Dendritic cell treated with granulocyte-macrophage colony-stimulating factor and Interleukin-4, amounts not matched to agents 40 ng/mL and 50 ng/mL, for 4 days (primary cell): ENCODE measurements at regions not wholly inside any gene's neighbourhood (a gene's known extent, or its start where the extent isn't known, plus 50 kb on each side); places are given as distances from the start of the nearest gene placed in this dataset.

Source experiments
- H3K27ac Mint-ChIP-seq: one replicate; pipeline ENCODE4 v1.8.0; 2022; ENCODE audit warnings: mild to moderate bottlenecking, mixed read lengths
- H3K27me3 Mint-ChIP-seq: one replicate; pipeline ENCODE4 v1.8.0; 2022; ENCODE audit warnings: mild to moderate bottlenecking, mixed read lengths
- H3K36me3 Mint-ChIP-seq: one replicate; pipeline ENCODE4 v1.8.0; 2022; ENCODE audit warnings: low read depth, mixed read lengths
- H3K4me1 Mint-ChIP-seq: one replicate; pipeline ENCODE4 v1.8.0; 2022; ENCODE audit warnings: low read depth, mixed read lengths
- H3K4me3 Mint-ChIP-seq: one replicate; pipeline ENCODE4 v1.8.0; 2022; ENCODE audit warnings: mild to moderate bottlenecking, moderate library complexity, mixed read lengths
- H3K9me3 Mint-ChIP-seq: one replicate; pipeline ENCODE4 v1.8.0; 2022; ENCODE audit warnings: mixed read lengths
- intact Hi-C: fragments of 100-400 bp; cut with micrococcal nuclease; formaldehyde crosslinking; loops from one replicate; pipeline ENCODE4 v1.15.0; 2022

DNA sequence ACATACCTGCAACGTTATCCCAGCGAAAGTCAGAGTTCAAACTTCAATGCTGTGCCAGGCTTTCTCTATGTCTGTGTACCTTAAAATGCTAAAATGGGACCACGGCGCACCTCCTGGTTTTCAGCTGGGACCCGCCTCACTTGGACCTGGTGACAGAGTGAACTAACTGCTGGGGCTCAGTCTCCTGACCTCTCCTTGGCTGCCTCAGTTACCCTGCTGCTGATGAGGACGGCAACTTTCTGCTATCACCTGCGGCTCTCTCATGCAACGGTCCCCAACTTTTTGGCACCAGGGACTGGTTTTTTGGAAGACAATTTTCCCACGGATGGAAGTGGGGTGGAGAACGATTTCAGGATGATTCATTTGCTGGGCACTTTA, 402.8 kb downstream of the BRD1 start:
- Mint-ChIP-seq H3K27ac (no peak overlapping the region), H3K27me3 (peaks cover 28% of the 10 kb centered on the region), H3K4me3 (no peak overlapping the region), H3K4me1 (no peaks in the 10 kb centered on the region), H3K9me3 (no peaks in the 10 kb centered on the region), H3K36me3 (no peaks in the 10 kb centered on the region)
- intact Hi-C loops = no loop called here

DNA sequence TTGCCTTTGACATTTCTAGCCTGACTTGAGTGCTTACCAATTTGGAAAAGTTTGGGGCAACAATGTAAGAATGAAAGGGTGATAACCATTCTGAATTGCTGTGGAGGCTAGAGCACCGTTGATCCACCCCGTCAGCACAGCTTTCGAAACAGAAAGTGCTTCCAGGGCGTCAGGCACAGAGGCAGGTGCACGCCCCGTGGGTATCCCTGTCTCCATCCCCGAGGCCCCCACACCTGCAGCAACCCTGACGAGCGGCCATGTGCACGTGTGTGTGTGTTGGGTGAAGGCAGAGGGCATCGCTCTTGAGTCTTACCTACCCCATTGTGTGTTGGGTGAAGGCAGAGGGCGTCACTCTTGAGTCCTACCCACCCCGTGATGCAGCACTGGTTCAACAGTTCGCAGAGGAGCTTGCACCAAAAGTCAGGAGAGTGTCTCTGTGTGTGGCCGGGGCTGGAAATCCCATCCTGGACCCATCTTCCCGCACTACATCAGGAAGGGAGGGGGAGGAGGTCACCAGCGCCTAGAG, 404.5 kb downstream of the BRD1 start:
- H3K4me1 Mint-ChIP-seq = no peaks in the 10 kb centered on the region
- H3K9me3 Mint-ChIP-seq = no peaks in the 10 kb centered on the region
- H3K27ac Mint-ChIP-seq = no peak overlapping the region
- H3K36me3 Mint-ChIP-seq = no peaks in the 10 kb centered on the region
- intact Hi-C loops = no loop called here
- peaks cover 19% of the 10 kb centered on the region for H3K27me3 Mint-ChIP-seq
- H3K4me3 Mint-ChIP-seq = no peak overlapping the region

DNA sequence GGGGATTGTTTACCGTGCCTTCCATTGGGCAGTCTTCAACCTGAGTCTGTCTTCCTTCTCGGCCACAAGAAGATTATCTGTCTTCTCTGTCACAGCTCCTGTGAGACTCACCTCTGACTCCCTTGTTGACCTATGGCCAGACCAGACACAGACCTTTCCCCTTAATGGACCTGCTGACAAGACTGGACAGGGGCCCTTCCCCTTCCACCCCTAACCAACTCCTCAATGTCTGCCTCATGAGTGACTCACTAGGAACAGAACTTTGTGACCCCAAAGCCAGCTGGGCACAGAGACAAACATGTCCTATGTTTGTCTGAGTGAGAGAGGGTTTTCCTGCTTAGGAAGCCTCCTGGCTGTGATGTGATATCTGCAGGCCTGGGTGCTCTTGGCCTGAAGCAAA, 405.0 kb downstream of the BRD1 start:
- Mint-ChIP-seq H3K4me3 (no peak overlapping the region), H3K4me1 (no peaks in the 10 kb centered on the region)

DNA sequence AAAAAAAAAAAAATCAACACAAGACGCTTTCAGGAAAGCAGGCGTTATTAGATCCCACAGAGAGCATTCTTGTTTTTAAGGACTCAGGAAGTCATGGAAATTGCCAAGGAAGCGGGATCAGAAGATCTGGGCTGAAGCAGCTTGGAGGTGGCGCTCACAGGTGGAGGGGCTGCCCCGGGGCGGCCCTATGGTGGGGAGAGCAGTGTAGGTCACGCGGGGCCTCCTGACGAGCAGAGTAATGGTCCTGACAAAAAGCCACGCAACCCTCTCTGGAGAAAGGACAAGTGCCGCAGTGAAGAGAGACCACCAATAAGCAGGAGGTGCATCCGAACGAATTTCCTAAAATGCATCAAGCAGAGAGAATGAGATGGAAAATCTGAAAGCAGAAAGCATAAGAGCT, 407.0 kb downstream of the BRD1 start:
- H3K4me3 Mint-ChIP-seq = no peak overlapping the region
- no peaks in the 10 kb centered on the region for H3K9me3 Mint-ChIP-seq
- H3K4me1 Mint-ChIP-seq = no peaks in the 10 kb centered on the region
- intact Hi-C loops = no loop called here
- no peak overlapping the region for H3K27ac Mint-ChIP-seq
- H3K27me3 Mint-ChIP-seq = peaks cover 14% of the 10 kb centered on the region
- H3K36me3 Mint-ChIP-seq = no peaks in the 10 kb centered on the region

More for the DNA sequence above, 405.0 kb downstream of the BRD1 start:
- Mint-ChIP-seq H3K27ac (no peak overlapping the region), H3K27me3 (peaks cover 15% of the 10 kb centered on the region), H3K36me3 (no peaks in the 10 kb centered on the region), H3K9me3 (no peaks in the 10 kb centered on the region)
- intact Hi-C loops = no loop called here

DNA sequence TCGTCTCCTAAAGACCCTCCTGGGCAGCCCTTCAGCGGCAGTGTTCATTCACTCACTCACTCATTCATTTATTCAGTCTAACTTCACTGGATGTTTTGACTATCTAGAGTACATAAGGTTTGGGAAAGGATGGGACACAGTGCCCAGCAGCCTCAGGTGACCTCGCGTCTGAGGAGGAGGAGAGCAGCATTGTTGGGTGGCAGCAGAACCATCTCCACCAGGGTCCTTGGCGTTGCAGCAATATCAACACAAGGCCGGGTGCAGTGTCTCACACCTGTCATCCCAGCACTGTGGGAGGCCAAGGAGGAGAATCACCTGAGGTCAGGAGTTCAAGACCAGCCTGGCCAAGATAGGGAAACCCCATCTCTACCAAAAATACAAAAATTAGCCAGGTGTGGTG, 408.0 kb downstream of the BRD1 start:
- no peaks in the 10 kb centered on the region for H3K4me1 Mint-ChIP-seq
- H3K4me3 Mint-ChIP-seq = no peak overlapping the region
- no peaks in the 10 kb centered on the region for H3K9me3 Mint-ChIP-seq
- no peak overlapping the region for H3K27ac Mint-ChIP-seq
- intact Hi-C loops = no loop called here
- peaks cover 13% of the 10 kb centered on the region for H3K27me3 Mint-ChIP-seq
- no peaks in the 10 kb centered on the region for H3K36me3 Mint-ChIP-seq

DNA sequence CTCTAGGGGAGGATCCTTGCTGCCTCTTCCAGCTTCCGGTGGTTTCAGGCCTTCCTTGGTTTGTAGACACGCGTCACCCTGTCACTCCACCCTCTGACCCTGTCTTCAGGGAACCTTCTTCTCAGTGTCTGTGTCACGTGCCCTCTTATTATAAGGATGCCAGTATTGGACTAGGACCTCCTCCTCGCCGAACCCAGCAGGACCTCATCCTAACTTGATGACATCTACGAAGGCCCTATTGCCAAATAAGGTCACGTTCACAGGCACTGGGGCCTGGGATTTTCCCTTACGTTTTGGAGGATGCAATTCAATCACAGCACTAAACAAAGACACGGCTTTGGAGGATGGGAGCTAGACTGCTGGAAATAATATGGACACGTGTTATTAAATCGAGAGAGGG, 408.7 kb downstream of the BRD1 start:
- H3K36me3 Mint-ChIP-seq = no peaks in the 10 kb centered on the region
- no peak overlapping the region for H3K4me3 Mint-ChIP-seq
- no peaks in the 10 kb centered on the region for H3K4me1 Mint-ChIP-seq
- peaks cover 9% of the 10 kb centered on the region for H3K27me3 Mint-ChIP-seq
- H3K27ac Mint-ChIP-seq = no peak overlapping the region
- H3K9me3 Mint-ChIP-seq = no peaks in the 10 kb centered on the region
- intact Hi-C loops = no loop called here

DNA sequence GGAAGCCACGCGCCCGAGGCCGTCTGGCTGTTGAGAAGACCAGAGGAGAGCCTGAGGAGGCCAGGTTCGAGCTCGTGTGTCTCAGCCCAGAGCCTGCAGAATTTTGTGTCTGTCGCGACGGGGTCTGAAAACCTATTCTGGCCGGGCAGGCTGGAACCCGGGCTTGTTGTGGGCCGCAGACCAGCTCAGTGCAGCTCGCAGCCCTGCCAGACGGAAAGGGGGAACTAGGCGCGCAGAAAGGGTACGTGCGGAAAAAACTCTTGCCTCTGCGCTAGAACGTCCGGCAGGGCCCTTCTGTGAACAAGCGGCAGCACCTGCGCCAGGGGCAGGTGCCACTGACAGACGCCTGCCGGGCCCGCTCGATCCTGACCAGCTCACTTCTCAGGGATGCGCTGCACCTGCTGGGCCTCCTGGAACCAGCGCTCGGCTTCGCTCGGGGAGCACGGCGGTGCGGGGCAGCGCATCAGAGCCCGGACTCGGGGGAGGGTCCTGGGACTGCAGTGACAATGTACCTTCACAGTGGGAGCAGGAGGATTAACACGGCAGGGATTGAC, 409.3 kb downstream of the BRD1 start:
- Mint-ChIP-seq H3K4me3 (no peak overlapping the region), H3K36me3 (no peaks in the 10 kb centered on the region), H3K27ac (no peak overlapping the region), H3K27me3 (peaks cover 9% of the 10 kb centered on the region), H3K4me1 (no peaks in the 10 kb centered on the region), H3K9me3 (no peaks in the 10 kb centered on the region)
- intact Hi-C loops = no loop called here

DNA sequence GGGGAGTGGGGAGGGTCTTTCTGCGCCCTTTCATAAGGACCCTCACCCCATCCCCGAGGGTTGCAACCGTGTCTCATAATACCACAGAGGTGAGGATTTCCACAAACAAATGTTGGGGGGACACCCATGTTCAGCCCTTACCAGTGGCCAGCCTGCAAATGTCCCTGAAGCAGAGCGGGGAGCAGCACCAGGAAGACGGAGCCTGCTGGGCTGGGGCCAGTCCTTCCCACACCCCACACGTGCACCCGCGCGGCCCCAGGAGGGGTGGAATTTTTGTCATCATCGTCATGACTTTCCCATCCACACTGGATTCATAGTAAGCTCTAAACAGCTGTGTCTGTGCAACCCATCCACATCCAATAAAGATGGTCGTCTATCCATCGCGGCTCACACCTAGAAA, 409.8 kb downstream of the BRD1 start:
- Mint-ChIP-seq H3K4me1 (no peaks in the 10 kb centered on the region), H3K4me3 (no peak overlapping the region), H3K27ac (no peak overlapping the region), H3K36me3 (no peaks in the 10 kb centered on the region), H3K9me3 (no peaks in the 10 kb centered on the region), H3K27me3 (peaks cover 8% of the 10 kb centered on the region)
- intact Hi-C loops = no loop called here

DNA sequence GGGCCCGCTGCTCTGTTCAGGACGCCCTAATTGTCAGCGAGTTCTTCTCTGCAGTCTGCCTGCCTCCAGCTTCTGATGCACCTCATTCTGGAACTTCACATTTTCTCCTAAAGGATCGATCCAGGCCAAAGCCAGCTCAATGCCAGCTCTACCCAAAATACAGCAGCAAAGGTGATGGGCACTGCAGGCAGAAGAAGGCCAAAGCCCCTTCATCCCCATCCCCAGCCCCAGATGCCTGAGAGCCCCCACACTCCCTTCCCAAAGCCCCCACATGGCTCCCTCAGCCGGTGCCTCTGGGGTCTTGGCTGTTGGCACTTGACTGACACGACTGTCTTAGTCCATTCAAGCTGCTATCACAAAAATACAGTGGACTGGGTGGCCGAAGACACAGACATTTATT, 410.3 kb downstream of the BRD1 start:
- H3K27ac Mint-ChIP-seq = no peak overlapping the region

DNA sequence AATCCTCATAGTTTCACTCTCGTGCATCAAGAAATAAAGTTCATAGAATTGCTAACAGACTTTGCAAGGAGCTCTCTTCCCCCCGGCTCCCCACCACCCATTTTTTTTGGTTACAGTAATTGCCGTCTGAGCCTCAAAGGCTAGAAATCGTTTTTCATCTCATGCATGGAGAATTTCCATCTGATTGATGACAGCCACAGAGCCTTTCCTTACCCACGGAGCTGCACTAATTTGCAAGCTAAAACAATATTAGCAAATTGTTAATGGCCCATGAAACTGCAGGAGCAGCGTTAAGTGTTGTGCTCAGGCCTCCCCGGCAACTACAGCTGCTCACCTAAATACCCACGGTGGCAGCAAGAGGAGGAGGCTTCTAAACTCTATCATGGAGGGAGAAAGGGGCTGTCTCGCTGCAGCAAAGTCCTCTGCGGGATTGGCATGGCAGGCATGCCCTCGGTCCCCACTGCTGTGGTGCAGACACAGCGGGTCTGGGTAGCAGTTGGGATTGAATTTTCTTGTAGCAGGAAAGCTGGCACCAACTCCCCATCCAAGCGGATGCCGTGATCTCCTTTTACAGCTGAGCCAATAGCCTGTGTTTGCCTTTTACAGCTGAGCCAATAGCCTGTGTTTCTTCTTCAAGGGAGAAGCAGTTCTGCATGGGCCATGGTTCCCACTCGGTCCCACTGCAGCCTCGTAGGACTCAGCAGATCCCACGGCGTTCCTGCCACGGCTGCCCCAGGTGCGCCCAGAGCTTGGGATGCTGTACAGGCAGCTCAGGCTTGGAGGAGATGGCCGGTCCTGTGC, 412.3 kb downstream of the BRD1 start:
- H3K4me3 Mint-ChIP-seq = no peak overlapping the region
- H3K36me3 Mint-ChIP-seq = no peaks in the 10 kb centered on the region

More for the DNA sequence above, 410.3 kb downstream of the BRD1 start:
- Mint-ChIP-seq H3K36me3 (no peaks in the 10 kb centered on the region), H3K4me3 (no peak overlapping the region), H3K27me3 (peaks cover 6% of the 10 kb centered on the region), H3K9me3 (no peaks in the 10 kb centered on the region), H3K4me1 (no peaks in the 10 kb centered on the region)
- intact Hi-C loops = no loop called here

DNA sequence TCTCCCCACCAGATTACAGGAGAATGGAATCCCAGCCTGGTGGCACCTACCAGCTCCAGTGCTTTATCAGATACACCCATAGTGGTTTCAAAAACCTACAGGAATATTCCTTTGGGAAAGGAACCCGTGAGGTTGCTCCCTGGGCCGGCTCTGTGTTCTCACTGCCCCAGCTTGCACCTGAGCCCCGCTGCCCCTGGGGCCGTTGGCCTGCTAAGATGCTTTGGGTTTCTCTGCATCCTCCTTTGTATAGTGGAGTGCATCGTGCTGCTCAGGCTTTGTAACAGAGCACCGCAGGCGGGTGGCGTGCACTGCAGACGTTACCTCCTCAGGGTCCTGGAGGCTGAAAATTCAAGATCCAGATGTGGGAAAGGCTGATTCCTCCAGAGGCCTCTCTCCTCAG, 414.1 kb downstream of the BRD1 start:
- Mint-ChIP-seq H3K27me3 (peaks cover 3% of the 10 kb centered on the region), H3K4me1 (no peaks in the 10 kb centered on the region), H3K36me3 (no peaks in the 10 kb centered on the region), H3K27ac (no peak overlapping the region), H3K4me3 (no peak overlapping the region), H3K9me3 (no peaks in the 10 kb centered on the region)
- intact Hi-C loops = no loop called here

More for the DNA sequence above, 412.3 kb downstream of the BRD1 start:
- intact Hi-C loops = no loop called here
- Mint-ChIP-seq H3K4me1 (no peaks in the 10 kb centered on the region), H3K9me3 (no peaks in the 10 kb centered on the region), H3K27me3 (peaks cover 3% of the 10 kb centered on the region), H3K27ac (no peak overlapping the region)

DNA sequence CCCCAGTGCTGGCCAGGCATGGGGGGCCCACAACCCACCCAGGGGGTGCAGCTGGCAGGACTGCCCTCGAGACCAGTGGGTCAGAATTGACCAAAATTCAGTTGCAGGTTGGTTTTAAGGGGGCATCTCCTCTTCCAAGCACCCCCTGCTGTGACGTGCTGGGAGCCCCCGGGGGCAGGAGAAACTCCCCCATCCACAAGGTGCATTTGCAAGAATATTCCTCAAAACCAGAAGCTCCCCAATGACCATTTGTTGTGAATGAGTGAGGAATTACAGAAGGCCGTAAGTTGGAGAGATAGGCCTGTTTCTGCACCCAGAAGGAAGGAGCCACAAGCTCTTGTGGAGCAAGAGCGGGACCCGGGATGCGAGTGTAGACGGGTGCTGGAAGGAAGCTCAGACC, 414.5 kb downstream of the BRD1 start:
- Mint-ChIP-seq H3K36me3 (no peaks in the 10 kb centered on the region), H3K4me1 (no peaks in the 10 kb centered on the region), H3K9me3 (no peaks in the 10 kb centered on the region), H3K27me3 (peaks cover 3% of the 10 kb centered on the region), H3K27ac (no peak overlapping the region), H3K4me3 (no peak overlapping the region)
- intact Hi-C loops = no loop called here

DNA sequence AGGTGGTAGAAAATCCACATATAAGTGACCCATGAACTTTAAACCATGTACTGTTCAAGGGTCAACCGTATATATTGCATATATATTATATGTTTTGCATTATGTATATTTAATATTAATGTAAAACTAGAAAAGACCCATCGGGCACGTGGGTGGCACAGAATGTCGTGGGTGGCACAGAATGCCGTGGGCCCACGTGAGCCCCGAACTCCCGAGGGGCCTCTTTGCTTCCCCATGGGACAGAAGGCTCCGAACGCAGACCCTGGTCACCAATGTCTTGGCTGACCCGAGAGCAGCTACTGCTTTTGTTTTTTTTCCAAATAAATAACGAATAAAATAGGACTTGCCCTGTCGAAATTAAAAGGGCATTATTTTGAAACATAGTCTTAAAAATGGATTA, 415.4 kb downstream of the BRD1 start:
- H3K4me1 Mint-ChIP-seq = no peaks in the 10 kb centered on the region
- intact Hi-C loops = no loop called here
- H3K9me3 Mint-ChIP-seq = no peaks in the 10 kb centered on the region
- H3K27me3 Mint-ChIP-seq = peaks cover 3% of the 10 kb centered on the region
- H3K36me3 Mint-ChIP-seq = no peaks in the 10 kb centered on the region
- no peak overlapping the region for H3K4me3 Mint-ChIP-seq
- no peak overlapping the region for H3K27ac Mint-ChIP-seq

DNA sequence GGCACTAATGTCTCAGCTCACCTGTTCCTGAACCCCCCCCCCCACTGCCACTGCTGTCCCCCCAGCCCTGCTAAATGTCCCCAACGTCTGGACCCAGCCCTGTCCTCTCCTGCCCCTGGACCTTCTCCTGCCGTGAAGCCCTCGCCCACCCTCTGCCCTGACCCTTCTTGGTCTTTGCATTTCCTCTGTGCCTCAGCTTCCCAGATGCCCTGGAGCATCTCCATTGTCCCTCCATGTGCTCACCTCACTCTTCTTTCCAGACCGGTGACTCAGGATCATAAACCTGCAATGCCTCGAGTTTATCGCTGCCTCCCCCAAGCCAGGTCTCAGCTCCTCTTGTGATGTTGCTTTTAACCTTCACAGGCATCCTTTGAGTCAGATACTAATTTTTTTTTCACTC, 416.4 kb downstream of the BRD1 start:
- Mint-ChIP-seq H3K4me3 (no peak overlapping the region), H3K36me3 (no peaks in the 10 kb centered on the region), H3K27ac (no peak overlapping the region), H3K27me3 (peaks cover 7% of the 10 kb centered on the region), H3K4me1 (no peaks in the 10 kb centered on the region), H3K9me3 (no peaks in the 10 kb centered on the region)
- intact Hi-C loops = no loop called here
